A549 (cell line): ENCODE measurements at regions not wholly inside any gene's neighbourhood (a gene's known extent, or its start where the extent isn't known, plus 50 kb on each side); places are given as distances from the start of the nearest gene placed in this dataset.

Experiments
- ATAC-seq, 2 experiments: fragments of 200-7000 bp in 1 of 2; fragments of >200 bp in 1 of 2; cut with Nextera tagmentation in 1 of 2; cut with Tn5 transposase in 1 of 2; 3 replicates each; pipeline versions ENCODE4 v1.8.0 to v1.9.1; 2018 to 2020; ENCODE audit warnings: mild to moderate bottlenecking in 1 of 2, moderate library complexity in 1 of 2
- CTCF ChIA-PET: fragments of 300-600 bp; sonication (Branson Sonifier 250); formaldehyde crosslinking; extraction: SDS; loops from one replicate; lab custom pipeline; 2021; ENCODE audit warnings: antibody characterized with exemption, inconsistent platforms; lab: Yijun Ruan, JAX
- POLR2A ChIA-PET: fragments of 350-600 bp; formaldehyde crosslinking; extraction: SDS; loops from one replicate; lab custom pipeline; 2021; ENCODE audit warnings: antibody characterized with exemption, inconsistent platforms; lab: Yijun Ruan, JAX
- DNase-seq, 2 experiments: peaks; one replicate each; pipeline versions ENCODE4 v3.0.0 to v3.0.0-alpha.2; 2011 to 2016; ENCODE audit warnings: low read depth in 1 of 2, low spot score in 1 of 2
- FAIRE-seq: peaks from 2 replicates; lab custom pipeline; 2011; peaks lifted over from hg19 to GRCh38; lab: Jason Lieb, UNC
- H3K27ac ChIP-seq, 2 experiments: fragments of >200 bp; sonication (Bioruptor Twin); formaldehyde crosslinking; 3 replicates each; pipeline ENCODE4 v1.5.1; 2016 to 2017
- H3K4me1 ChIP-seq: fragments of >200 bp; sonication (Bioruptor Twin); formaldehyde crosslinking; 3 replicates; pipeline ENCODE4 v1.6.1; 2016
- H3K4me2 ChIP-seq: fragments of >200 bp; sonication (Bioruptor Twin); formaldehyde crosslinking; 3 replicates; pipeline ENCODE4 v1.6.1; 2016
- H3K4me3 ChIP-seq: fragments of >200 bp; sonication (Bioruptor Twin); formaldehyde crosslinking; 3 replicates; pipeline ENCODE4 v1.5.1; 2016
- H3K9me3 ChIP-seq: fragments of >200 bp; sonication (Bioruptor Twin); formaldehyde crosslinking; 3 replicates; pipeline ENCODE4 v1.6.1; 2016
- EHF ChIP-seq: fragments of 250-450 bp; sonication (Bioruptor Pico); IDR thresholded peaks from 2 replicates; pipeline ENCODE4 v1.5.0; 2020; ENCODE audit warnings: mild to moderate bottlenecking
- EHMT2 ChIP-seq: fragments of 200-600 bp; sonication (generic); IDR thresholded peaks from 2 replicates; pipeline ENCODE4 v1.6.1; 2016; ENCODE audit warnings: antibody characterized with exemption, low read depth, mild to moderate bottlenecking, moderate library complexity
- EP300 ChIP-seq, 2 experiments: fragments of >200 bp; sonication (Bioruptor Twin); formaldehyde crosslinking; IDR thresholded peaks; 2 replicates in 1 of 2; 3 replicates in 1 of 2; pipeline ENCODE4 v1.6.1; 2016 to 2017
- HDAC2 ChIP-seq: fragments of 200-600 bp; sonication (generic); IDR thresholded peaks from 2 replicates; pipeline ENCODE4 v1.6.1; 2016
- HES2 ChIP-seq: fragments of >200 bp; sonication (Bioruptor Twin); formaldehyde crosslinking; IDR thresholded peaks from 2 replicates; pipeline ENCODE4 v1.6.1; 2016
- HEYL ChIP-seq: fragments of 250-450 bp; sonication (Bioruptor Pico); IDR thresholded peaks from 2 replicates; pipeline ENCODE4 v1.8.0; 2021; ENCODE audit warnings: mild to moderate bottlenecking, moderate library complexity
- HOXB5 ChIP-seq: fragments of 250-450 bp; sonication (Bioruptor Pico); IDR thresholded peaks from 2 replicates; pipeline ENCODE4 v1.5.0; 2020; ENCODE audit warnings: mild to moderate bottlenecking, moderate library complexity
- KDM5A ChIP-seq: fragments of 200-600 bp; sonication (generic); IDR thresholded peaks from 2 replicates; pipeline ENCODE4 v1.6.1; 2016; ENCODE audit warnings: antibody characterized with exemption, mild to moderate bottlenecking
- MAFK ChIP-seq: fragments of 450-650 bp; IDR thresholded peaks from 2 replicates; pipeline ENCODE4 v1.6.1; 2014; ENCODE audit not compliant: partially characterized antibody
- MYC ChIP-seq: IDR thresholded peaks from 2 replicates; pipeline ENCODE4 v1.6.1; 2012; ENCODE audit warnings: mild to moderate bottlenecking, inconsistent platforms, low read length, improper control_type of control experiment, borderline replicate concordance
- NFE2L2 ChIP-seq: fragments of 150-350 bp; conservative IDR thresholded peaks from 2 replicates; pipeline ENCODE4 v1.6.1; 2014; ENCODE audit warnings: low read length
- NR3C1 ChIP-seq: fragments of >200 bp; sonication (Bioruptor Twin); formaldehyde crosslinking; IDR thresholded peaks from 3 replicates; pipeline ENCODE4 v1.6.1; 2017
- PHF8 ChIP-seq: fragments of 200-600 bp; sonication (generic); IDR thresholded peaks from 2 replicates; pipeline ENCODE4 v1.6.1; 2016; ENCODE audit warnings: low read depth, mild to moderate bottlenecking, antibody characterized with exemption, moderate library complexity, borderline replicate concordance
- RAD21 ChIP-seq, 2 experiments: fragments of >200 bp in 1 of 2; sonication (Bioruptor Twin) in 1 of 2; formaldehyde crosslinking in 1 of 2; IDR thresholded peaks in 1 of 2; conservative IDR thresholded peaks in 1 of 2; 2 replicates in 1 of 2; 3 replicates in 1 of 2; pipeline ENCODE4 v1.6.1; 2012 to 2018; ENCODE audit warnings: inconsistent platforms in 1 of 2
- RARB ChIP-seq: fragments of 250-450 bp; sonication (Bioruptor Pico); IDR thresholded peaks from 2 replicates; pipeline ENCODE4 v1.8.0; 2021; ENCODE audit warnings: mild to moderate bottlenecking, moderate library complexity
- REST ChIP-seq: fragments of 200-600 bp; sonication (generic); IDR thresholded peaks from 2 replicates; pipeline ENCODE4 v1.6.1; 2016; ENCODE audit warnings: antibody characterized with exemption, mild to moderate bottlenecking, moderate library complexity
- RFX5 ChIP-seq: fragments of 450-650 bp; IDR thresholded peaks from 2 replicates; pipeline ENCODE4 v1.7.1; 2014; ENCODE audit warnings: antibody characterized with exemption, mild to moderate bottlenecking, moderate library complexity
- SMC3 ChIP-seq: fragments of >200 bp; sonication (Bioruptor Twin); formaldehyde crosslinking; IDR thresholded peaks from 3 replicates; pipeline ENCODE4 v1.6.1; 2018; ENCODE audit warnings: inconsistent platforms
- TFCP2L1 ChIP-seq: fragments of 250-450 bp; sonication (Bioruptor Pico); IDR thresholded peaks from 2 replicates; pipeline ENCODE4 v1.5.0; 2021; ENCODE audit warnings: mild to moderate bottlenecking
- USF2 ChIP-seq: fragments of 450-650 bp; IDR thresholded peaks from 2 replicates; pipeline ENCODE4 v1.6.1; 2014; ENCODE audit warnings: antibody characterized with exemption
- ZC3H11A ChIP-seq: fragments of 450-650 bp; IDR thresholded peaks from 2 replicates; pipeline ENCODE4 v1.6.1; 2014; ENCODE audit warnings: antibody characterized with exemption, mild to moderate bottlenecking
- ZFP36 ChIP-seq: fragments of 450-650 bp; IDR thresholded peaks from 2 replicates; pipeline ENCODE4 v1.6.1; 2014; ENCODE audit warnings: borderline replicate concordance; ENCODE audit not compliant: partially characterized antibody
- ZNF302 ChIP-seq: fragments of 250-450 bp; sonication (Bioruptor Pico); IDR thresholded peaks from 2 replicates; pipeline ENCODE4 v1.9.0; 2021; ENCODE audit warnings: inconsistent platforms, mild to moderate bottlenecking, moderate library complexity
- WGBS: methylation state at CpG from one replicate; pipeline ENCODE4 v1.1.6; 2017; ENCODE audit errors: missing lambda C conversion rate; 5-methylcytosine and 5-hydroxymethylcytosine counted together

- CTCF ChIA-PET, result no interaction called here
Measured at GRCh38 chr13:105940882-105941281, 594.6 kb downstream of the EFNB2 start.

GRCh38 chr13:105937451-105937850 is 598.0 kb downstream of the EFNB2 start:
- 74% methylated on average over 4 of the region's 4 CpGs for WGBS
- H3K4me1 ChIP-seq, result no peaks in the 10 kb centered on the region
- ATAC-seq (no peak), FAIRE-seq (no peak), DNase-seq (no peak)
- TF ChIP-seq EHMT2 (no peak), KDM5A (no peak)
- no peaks in the 10 kb centered on the region for H3K9me3 ChIP-seq
- no peak overlapping the region for H3K27ac ChIP-seq
- H3K4me2 ChIP-seq, result no peak overlapping the region
- POLR2A ChIA-PET, result no interaction called here
- H3K4me3 ChIP-seq, result no peak overlapping the region
- CTCF ChIA-PET, result no interaction called here

More at GRCh38 chr13:105940882-105941281, 594.6 kb downstream of the EFNB2 start:
- H3K9me3 ChIP-seq, result no peaks in the 10 kb centered on the region
- no peak overlapping the region for H3K27ac ChIP-seq
- 87% methylated on average over 1 of the region's 1 CpG for WGBS
- no peak for DNase-seq
- no peak overlapping the region for H3K4me3 ChIP-seq
- POLR2A ChIA-PET, result no interaction called here
- ATAC-seq, result no peak
- no peaks in the 10 kb centered on the region for H3K4me1 ChIP-seq
- peak; percentile 42 for TF ChIP-seq MAFK
- no peak for TF ChIP-seq HES2
- TF ChIP-seq SMC3, result no peak
- FAIRE-seq, result no peak
- no peak overlapping the region for H3K4me2 ChIP-seq

- no peak overlapping the region for H3K27ac ChIP-seq
- no peak for FAIRE-seq
- no peak overlapping the region for H3K4me2 ChIP-seq
- DNase-seq, result no peak
- no peaks in the 10 kb centered on the region for H3K4me1 ChIP-seq
- no peak for TF ChIP-seq NR3C1
- no peak for TF ChIP-seq NFE2L2
- no peak for TF ChIP-seq ZFP36
- no peak for TF ChIP-seq RARB (CRISPR knock-in tag)
- TF ChIP-seq USF2, result no peak
- TF ChIP-seq HOXB5 (CRISPR knock-in tag), result no peak
- TF ChIP-seq EHF, result no peak
- no peak for TF ChIP-seq RFX5
- TF ChIP-seq ZNF302, result no peak
- no peak for TF ChIP-seq PHF8
- no peak for TF ChIP-seq EP300 (IDR thresholded peaks at IDR 0.05)
- TF ChIP-seq ZC3H11A, result no peak
- no peak for TF ChIP-seq RAD21 (conservative IDR thresholded peaks at IDR 0.05 in 1 of 2, IDR thresholded peaks at IDR 0.05 in 1 of 2)
- no peak for TF ChIP-seq MYC
- TF ChIP-seq REST, result no peak
- no peak for TF ChIP-seq HDAC2
- TF ChIP-seq HEYL (CRISPR knock-in tag), result no peak
- TF ChIP-seq TFCP2L1 (CRISPR knock-in tag), result no peak
- no peak for ATAC-seq
- H3K9me3 ChIP-seq, result no peaks in the 10 kb centered on the region
- WGBS, result 75% methylated on average over 5 of the region's 5 CpGs
- H3K4me3 ChIP-seq, result no peak overlapping the region
- POLR2A ChIA-PET, result no interaction called here
- CTCF ChIA-PET, result no interaction called here
Measured at GRCh38 chr13:105936816-105937215, 598.6 kb downstream of the EFNB2 start.
